ENCODE measurements at regions not wholly inside any gene's neighbourhood (a gene's known extent, or its start where the extent isn't known, plus 50 kb on each side); places are given as distances from the start of the nearest gene placed in this dataset.
"Not testable (repeated sequence)": the region's sequence is repeated elsewhere in the genome, so short reads cannot be mapped to it uniquely, and the experiment has no call there.

DNA sequence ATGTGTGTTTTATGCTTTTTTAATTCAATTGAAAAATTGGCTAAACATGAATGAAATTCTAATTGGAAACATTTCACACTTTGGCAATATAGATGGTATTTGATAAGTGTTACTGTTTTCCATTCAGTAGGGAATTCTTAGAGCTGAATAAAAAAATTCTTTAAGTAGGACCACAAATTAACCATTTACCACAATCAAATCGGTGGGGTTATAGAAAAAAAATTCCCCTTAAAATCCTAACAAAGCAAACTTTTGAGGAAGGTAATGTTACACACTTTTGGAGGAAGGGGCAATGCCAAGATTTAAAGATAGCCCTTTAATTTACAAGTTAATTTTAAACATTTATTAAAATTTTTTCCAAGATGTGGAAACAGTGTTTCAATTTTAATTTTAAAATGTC is 279.0 kb upstream of the FIGN start:
- DNase-seq: no peak

DNA sequence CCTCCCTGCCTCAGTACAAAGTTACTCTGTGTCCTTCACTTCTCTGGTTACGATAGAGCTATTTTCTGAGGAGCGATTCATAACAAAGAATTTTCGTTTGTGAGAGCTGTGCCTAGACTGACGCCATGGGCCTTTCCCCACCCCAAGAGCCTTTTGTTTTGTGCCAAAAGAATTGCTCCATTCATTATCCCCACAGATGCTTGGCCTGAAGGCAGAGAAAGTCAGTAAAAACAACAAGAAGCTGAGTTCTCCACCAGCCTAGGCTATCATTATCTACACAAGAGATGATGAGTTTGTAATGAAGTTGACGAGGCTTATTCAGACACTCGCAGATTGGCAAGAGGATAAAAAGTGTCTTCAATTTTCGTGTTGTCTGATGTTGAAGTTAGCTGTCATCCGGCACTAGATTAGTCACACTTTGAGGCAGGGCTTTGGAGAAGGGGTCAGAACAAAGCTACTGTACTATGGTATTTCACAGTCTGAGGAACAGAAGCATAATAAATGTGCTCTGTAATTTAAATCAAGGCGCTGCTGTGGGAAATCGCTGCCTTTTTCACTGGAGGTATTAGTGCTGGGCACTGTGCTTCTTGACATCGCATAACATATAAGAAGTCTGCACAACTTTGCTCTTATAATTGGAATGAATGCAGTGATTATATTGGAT is 278.4 kb upstream of the FIGN start:
- no peak for DNase-seq

DNA sequence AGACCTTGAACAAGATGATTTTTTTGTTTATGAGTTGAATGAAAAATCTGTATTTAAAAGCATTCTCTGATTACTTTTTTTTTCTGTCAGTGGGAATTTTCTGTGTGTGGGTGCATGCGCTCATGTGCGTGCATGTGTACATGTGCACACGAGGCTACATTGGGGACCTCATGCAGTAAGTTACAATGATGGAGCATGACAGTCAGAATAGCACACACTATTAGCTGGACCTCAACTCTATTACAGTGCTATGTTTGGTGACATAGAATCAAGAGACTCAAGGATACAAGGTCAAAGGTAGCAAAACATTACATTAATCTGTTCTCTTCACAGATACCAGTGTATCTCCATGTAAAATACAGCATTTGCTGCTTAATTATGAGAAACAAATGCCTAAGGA is 276.8 kb upstream of the FIGN start:
- no peak for DNase-seq

GRCh38 chr2:164009756-164010337 is 274.0 kb upstream of the FIGN start:
- DNase-seq: no peak

DNA sequence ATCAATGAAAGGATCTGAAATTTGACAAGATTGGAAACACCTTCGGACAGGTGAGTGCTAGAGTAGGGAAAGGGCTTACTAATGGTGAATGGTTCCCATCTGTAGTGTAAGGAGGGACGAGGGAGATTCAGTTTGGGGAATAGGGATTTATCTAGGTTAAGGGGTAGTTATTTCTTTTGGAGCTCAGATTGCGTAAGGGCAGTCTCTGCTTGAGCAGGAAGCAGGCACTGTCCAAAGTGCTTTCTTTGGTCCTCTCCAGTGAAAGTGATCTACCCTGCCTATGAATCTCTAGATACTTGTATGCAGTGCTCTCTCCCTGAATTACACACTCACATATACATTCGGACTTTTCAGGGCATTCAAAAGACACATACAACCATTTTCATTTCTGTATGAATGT is 272.9 kb upstream of the FIGN start:
- no peak for DNase-seq

GRCh38 chr2:164006704-164007103 is 270.9 kb upstream of the FIGN start:
- DNase-seq: no peak

DNA sequence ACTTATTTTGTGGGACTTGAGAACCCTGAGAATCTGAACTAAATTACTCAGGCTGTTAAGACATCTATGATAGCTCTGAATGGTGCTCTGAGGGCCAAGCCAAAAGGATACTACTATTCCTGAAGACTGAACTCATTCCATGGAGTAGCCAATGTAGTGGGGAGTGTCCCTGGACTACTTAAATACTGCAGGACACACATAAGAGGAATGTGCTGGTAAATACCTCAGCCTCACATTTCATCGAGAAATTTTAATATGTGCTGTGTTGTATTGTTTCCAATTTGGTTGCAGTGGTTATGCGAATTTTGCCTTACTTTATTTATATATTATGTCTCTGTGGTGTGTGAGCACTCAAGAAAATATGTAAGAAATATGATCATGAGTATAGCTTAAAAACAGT is 264.4 kb upstream of the FIGN start:
- DNase-seq: no peak

GRCh38 chr2:163997466-163997865 is 261.7 kb upstream of the FIGN start:
- no peak for DNase-seq

- DNase-seq: no peak
Observed at GRCh38 chr2:163990541-163990940, 254.7 kb upstream of the FIGN start.

GRCh38 chr2:163990101-163990500 is 254.3 kb upstream of the FIGN start:
- DNase-seq: no peak

- no peak for DNase-seq
Observed at GRCh38 chr2:163987175-163987940, 251.6 kb upstream of the FIGN start.

DNA sequence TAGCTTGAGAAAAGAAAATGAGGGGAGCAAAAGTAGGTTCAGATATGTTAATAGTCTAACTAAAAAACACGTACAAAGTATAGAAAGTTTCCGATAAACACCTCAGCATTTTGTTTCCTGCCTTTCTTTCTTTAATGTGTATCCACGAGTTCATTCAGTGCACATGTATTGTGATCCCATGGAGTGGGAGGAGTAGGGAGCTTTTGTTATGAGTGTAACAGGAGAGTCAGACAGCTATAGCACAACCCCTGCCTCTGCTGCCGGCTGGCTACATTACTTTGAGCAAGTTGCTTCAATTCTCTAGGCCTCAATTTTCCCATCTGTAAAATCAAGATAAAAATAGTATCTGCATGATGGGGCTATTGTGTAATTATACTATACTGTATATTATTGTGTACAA is 249.2 kb upstream of the FIGN start:
- DNase-seq: no peak

DNA sequence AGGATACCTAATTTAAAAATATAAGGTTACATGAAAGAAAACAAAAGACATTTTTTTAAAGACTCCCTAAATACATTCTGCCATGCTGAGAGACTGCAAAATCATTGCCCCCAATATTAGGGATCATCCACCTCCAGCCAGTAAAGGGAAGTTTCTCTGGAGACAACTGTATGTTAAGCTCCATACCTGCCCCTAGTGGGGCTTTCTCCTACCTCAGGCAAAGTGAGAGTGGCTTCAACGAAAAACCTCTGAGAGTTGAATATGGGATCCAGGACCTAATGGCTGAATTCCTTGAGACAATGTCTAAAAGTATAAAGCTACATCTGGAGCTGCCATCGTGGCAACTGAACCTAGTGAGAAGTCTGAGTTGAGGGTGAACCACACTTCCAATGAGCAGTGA is 248.1 kb upstream of the FIGN start:
- no peak for DNase-seq

GRCh38 chr2:163982938-163983337 is 247.1 kb upstream of the FIGN start:
- DNase-seq: no peak

- DNase-seq: no peak
Observed at GRCh38 chr2:163974766-163975165, 239.0 kb upstream of the FIGN start.

DNA sequence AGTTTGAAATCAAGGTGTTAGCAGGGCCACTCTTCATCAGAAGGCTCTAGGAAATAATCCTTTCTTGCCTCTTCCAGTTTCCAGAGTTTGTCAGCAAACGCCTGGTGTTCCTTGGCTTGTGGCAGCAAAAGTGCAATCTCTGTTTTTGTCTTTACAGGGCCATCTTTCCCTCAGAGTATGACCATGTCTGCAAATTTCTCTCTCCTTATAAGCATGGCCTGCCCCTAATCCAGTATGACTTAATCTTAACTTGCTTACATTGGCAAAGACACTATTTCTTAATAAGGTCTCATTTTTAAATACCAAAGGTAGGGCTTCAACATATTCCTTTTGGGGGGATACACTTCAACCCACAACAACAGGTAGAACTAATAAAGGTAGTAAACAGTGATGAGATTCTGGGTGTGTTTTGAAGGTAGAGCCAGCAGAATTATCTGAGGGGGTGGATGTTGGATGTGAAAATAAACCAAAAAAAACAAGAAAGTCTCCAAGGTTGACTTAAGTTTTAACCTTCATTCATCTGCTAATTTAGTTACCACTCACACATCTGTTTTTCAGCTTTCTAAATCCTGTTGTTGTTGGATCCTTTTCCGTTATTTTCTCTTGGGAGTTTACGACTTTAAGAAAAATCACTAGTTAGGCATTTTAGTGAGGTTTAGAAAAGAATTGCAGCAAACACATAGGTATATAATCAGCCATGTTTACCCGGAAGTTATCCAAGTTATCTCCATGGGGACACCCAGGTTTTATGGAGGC is 234.4 kb upstream of the FIGN start:
- no peak for DNase-seq

GRCh38 chr2:163964278-163964677 is 228.5 kb upstream of the FIGN start:
- DNase-seq: not testable (repeated sequence)

GRCh38 chr2:163953390-163953907 is 217.6 kb upstream of the FIGN start:
- DNase-seq: no peak

DNA sequence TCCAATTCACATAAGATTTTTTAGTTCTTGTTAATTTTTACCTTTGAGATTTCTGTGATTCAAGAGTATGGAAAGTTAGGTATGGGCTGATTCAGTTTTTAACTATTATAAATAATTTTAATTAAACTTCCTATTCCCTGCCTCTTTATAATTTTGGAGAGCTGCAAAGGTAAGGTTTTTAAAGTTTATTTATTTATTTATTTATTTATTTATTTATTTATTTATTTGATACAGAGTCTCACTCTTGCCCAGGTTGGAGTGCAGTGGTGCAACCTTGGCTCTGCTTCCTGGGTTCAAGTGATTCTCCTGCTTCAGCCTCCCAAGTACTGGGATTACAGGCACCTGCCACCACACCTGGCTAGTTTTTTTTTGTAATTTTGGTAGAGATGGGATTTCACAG is 215.5 kb upstream of the FIGN start:
- no peak for DNase-seq

GRCh38 chr2:163949693-163950092 is 213.9 kb upstream of the FIGN start:
- no peak for DNase-seq

- no peak for DNase-seq
Observed at GRCh38 chr2:163944347-163944737, 208.5 kb upstream of the FIGN start.

DNA sequence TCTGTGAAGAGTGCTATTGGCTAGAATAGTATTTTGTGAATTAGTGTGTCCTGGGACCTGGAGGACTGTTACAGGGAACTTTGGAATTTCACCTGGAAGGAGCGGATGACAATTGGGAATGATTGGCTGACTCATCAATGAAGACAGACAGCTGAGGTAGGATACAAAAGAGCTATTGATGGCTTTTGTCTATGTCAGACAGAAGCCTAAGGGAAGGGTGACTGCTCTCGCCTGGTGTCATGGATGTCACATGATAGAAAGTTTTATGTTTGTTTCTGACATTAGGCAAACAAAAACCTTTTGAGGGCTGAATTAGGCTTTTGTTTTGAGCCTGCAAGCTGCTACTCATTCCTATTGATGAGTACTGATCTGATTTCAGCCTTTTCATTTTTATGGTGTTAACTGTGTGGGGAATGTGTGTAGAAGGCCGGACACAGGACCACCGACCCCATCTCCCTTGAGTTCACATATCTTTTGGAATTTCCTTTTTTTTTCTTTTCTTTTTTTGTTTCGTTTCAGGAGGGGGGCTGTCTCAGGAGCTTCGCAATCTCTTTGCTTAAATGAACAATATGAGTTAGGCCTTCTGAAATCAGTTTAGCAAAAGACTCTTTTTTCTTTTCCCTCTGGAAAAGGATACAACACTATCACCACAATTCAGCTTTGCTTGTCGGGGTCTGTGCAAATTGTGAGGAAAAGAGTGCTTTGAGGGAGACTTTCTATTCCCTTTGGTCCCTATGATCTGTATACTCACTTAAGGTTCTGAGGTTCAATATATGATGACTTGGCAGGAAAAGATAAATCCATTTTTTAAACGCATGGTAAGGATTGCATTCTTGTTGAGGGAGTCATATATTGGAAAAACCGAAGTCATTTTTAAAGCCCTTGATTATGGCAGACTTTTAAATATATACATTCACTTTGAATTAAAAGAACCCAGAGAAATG is 207.9 kb upstream of the FIGN start:
- no peak for DNase-seq

Measured in activated CD4-positive, alpha-beta T cell treated with anti-CD3 and anti-CD28 coated beads, Interleukin-2, Interleukin-6, amounts not matched to agents 100 ng/mL and 50 ng/mL, durations not matched to agents 16 hours and 8 hours (primary cell).